ENCODE measurements at regions not wholly inside any gene's neighbourhood (a gene's known extent, or its start where the extent isn't known, plus 50 kb on each side); places are given as distances from the start of the nearest gene placed in this dataset.

GRCh38 chr4:153884325-153884724 lies 95.4 kb upstream of the SFRP2 start:
- no peak for TF ChIP-seq CTCF (IDR thresholded peaks at IDR 0.05)
- no peak for TF ChIP-seq POLR2A (IDR thresholded peaks at IDR 0.05)
